GM19463 (cell line): ENCODE measurements at regions not wholly inside any gene's neighbourhood (a gene's known extent, or its start where the extent isn't known, plus 50 kb on each side); places are given as distances from the start of the nearest gene placed in this dataset.

Source experiments
- ATAC-seq: cut with Tn5 transposase; IDR thresholded peaks from one replicate; pipeline ENCODE4 v1.9.1; 2021; ENCODE audit warnings: mild to moderate bottlenecking, moderate library complexity; ENCODE audit not compliant: unreplicated experiment

- no peak for ATAC-seq
Measured at GRCh38 chr4:36704289-36704688, 422.9 kb downstream of the DTHD1 start.

GRCh38 chr4:36709991-36710390 lies 428.6 kb downstream of the DTHD1 start:
- ATAC-seq, result no peak

DNA sequence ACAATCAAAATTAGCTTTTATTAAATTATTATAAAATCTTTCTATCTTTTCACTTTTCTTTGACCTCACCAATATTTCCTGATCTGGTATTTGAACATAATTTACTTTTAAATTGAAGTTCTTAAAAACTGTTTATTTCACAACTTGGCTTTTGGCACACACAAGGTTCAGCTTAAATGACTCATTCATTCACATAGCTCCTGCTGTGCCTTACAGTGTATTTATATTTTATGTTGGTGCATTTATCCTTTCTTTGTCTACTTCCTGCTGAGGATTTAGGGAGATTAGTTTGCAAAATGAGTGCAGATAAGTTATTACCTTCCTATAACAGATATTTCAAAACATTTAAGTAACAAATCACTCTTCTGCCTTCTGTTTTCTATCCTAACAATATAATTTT lies 430.6 kb downstream of the DTHD1 start:
- no peak for ATAC-seq

- no peak for ATAC-seq
Measured at GRCh38 chr4:36716874-36717273, 435.5 kb downstream of the DTHD1 start.

DNA sequence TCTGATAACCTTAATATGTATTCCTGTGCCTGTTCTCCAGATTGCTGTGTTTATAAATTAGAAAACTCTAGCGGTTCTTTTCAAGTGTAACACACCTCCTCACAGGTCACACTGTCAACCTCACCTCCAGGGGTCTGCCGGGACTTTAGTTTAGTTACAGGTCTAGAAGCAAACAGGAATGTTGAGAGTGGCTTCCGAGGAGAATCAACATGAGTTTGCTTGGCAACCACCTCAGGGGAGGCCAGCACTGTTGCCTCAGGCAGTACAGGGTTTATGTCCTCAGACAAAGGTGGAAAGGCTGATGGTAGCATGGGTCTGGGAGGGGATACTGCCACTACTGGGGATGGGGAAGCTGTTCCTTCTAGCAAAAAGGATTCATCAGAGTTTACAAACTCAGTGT lies 438.0 kb downstream of the DTHD1 start:
- no peak for ATAC-seq

- no peak for ATAC-seq
Measured at GRCh38 chr4:36722986-36723385, 441.6 kb downstream of the DTHD1 start.

DNA sequence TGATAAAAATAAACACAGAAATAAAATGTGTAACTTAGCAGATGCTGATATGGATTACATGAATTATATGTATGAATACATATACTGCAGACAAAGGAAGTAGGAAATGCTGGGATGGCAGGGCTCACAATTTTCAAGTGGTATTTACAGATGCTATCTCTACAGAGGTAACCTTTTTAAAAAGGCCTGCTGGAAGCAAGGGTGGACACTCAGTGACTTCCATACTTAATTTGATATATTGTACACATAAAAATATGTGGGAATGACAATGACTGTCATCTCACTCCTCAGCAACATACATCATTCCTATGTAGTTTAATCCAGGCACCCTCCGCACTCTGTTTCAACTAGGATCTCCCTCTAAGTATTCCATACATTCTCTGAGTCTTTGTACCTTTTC lies 452.9 kb downstream of the DTHD1 start:
- ATAC-seq, result no peak

- ATAC-seq, result no peak
Measured at GRCh38 chr4:36737691-36738090, 456.3 kb downstream of the DTHD1 start.

- ATAC-seq, result no peak
Measured at GRCh38 chr4:36740796-36741310, 459.4 kb downstream of the DTHD1 start.

GRCh38 chr4:36747277-36748129 lies 466.1 kb downstream of the DTHD1 start:
- no peak for ATAC-seq

DNA sequence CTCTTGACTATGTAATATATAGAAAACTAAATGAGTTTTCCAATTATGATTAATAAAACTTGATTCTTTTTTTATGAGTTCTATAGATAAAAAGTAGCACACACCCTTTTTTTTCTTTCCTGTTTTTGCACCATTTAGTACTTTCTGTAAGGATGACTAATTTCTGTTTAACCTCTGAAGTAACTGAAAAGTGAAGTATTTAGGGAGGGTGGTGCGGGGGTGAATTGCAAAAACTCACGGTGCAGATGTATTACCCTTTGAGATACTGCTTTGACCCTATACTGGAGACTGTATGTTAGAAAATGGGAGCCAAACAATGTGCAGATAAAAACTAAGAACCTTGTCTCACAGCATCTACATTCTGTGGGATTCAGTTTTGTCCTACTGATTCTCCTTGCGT lies 471.6 kb downstream of the DTHD1 start:
- no peak for ATAC-seq

DNA sequence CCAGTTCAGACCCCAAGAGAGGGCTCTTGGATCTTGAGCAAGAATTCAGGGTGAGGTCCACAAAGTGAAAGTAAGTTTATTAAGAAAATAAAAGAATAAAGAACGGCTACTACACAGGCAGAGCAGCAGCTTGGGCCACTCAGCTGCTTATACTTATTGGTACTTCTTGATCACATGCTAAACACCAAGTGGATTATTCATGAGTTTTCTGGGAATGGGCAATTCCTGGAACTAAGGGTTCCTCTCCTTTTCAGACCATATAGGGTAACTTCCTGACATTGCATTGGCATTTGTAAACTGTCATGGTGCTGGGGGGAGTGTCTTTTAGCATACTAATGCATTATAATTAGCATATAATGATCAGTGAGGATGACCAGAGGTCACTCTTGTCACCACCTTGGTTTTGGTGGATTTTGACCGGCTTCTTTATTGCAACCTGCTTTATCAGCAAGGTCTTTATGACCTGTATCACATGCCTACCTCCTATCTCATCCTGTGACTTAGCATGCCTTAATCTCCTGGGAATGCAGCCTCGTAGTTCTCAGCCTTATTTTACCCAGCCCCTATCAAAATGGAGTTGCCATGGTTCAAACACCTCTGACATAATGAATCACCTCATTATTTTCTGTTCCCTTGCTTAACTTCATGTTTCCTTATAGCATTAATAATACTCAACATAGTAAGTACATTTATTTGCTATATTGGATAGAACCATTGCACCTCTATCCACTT lies 476.3 kb downstream of the DTHD1 start:
- ATAC-seq, result no peak

DNA sequence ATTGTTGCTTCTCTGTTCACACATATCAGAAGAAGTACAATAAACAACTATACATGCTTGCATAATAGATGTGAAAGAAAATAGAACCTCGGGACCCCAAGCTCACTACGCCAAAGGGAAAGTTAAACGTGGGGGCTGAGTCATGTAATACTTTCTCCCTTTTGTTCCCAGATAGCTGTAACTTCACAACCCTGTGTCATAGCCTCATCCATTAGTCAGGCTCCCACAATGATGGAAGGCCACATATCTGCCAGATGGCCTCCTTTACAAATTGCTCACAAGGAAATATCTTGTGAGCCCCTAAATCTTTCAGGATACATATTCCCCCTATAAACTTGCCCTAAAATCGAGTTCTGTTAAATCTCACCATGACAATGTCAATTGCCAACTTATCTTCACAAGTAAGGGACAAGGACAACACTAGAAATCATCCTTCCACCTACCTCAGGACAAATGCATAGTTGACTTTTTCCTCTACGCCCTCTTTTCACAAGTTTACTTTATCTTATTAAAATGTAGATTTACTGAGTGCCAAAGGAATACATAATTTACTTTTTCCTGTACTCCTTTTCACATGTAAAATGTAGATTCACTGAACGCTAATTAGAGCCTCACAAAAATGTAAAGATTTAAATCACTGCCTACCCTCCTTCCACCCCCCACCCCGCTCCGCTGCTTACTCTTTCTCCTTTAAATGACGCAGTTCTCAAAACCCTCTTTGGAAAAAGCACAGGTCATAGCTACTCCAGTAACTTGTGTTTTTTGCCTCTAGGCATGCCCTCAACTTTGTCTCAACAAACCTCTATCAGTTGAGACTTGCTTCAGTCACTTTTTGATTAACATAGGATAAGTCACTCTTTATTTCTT lies 477.1 kb downstream of the DTHD1 start:
- ATAC-seq, result no peak

DNA sequence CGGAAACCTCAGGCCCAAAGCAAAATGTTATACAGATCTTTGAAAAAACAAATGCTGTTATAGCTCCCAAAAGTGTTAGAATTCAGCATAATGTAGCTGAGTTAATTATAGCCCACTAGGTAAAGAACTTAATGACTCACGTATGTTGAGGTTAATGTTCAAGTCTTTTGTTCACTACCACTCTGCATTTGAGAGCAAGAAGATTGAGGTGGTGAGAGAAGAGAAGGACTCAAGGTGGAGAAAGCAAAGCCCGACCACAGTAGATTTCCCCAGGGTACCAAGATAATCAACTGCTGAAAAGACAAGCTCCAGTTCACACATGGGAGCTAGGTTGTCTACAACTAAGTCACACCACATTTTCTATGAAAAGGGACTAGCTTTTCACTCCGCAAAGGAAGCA lies 480.2 kb downstream of the DTHD1 start:
- ATAC-seq, result no peak

DNA sequence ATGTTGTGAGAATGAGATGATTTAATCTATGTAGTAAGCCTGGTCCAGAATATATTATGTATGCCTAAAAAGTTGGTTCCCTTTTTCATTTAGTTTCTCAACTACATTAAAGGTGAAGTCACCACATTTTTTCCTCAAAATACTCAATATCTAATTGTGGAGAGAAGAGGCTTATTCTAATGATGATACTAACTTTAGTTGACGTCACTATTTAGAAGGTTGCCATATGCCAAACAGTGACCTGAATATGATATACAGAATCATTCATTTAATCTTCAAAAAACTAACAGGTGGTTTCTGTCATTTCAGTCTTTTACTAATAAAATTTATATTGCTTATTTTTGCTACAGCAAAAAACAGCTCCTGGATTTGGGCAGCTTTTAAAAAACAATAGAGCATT lies 480.7 kb upstream of the NWD2 start:
- no peak for ATAC-seq

DNA sequence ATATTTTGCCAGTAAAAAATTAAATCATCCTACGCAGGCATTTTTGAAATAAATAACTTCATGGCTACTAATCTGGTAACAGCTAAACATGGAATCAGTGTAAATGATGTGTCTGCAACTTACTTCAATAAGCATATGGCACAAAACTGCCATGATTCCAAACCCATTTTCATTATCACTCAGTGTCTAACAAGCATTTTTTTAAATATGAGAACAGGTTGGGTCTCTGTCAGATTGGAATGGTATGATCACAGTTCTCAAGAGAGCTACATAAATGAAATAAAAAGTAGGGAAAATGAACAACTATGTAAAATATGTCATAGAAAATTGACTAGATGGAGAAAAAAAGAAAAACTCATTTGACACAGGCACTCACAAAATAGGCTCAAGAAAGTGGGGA lies 476.9 kb upstream of the NWD2 start:
- no peak for ATAC-seq

DNA sequence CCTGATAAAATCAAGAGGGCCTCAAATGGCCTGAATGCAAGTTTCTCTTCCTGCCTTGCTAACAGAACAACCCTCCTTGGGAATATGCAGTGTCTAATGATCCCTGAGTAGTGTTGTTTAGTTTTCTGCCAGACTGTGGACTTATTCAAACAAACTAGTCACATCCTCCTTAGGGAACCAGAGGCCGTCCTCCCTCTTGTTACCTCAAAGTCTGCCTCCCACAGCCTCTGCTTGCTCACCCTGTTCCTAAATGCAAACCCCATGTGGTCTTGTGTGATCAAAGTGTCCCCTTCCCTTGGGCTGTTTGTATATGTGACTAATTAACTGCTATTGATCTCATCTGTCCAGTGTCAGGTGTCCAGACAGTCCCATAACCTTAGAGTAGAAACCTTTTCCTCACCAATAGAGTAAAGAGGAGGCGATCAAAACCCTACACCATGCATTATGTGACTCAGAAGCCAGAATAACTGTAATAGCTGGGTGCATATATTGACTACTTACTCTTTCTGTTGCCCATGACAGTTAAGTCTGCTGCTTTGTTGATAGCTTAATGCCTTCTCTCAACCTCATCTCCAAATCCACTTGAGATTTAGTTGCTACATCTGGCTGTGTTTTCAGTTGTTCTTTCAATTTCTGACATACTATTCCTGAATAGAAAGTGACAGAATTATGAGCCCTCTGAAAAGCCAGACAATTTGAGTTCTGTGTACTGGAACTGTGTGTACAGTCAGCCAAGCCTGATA lies 473.0 kb upstream of the NWD2 start:
- peak; percentile 35 for ATAC-seq

DNA sequence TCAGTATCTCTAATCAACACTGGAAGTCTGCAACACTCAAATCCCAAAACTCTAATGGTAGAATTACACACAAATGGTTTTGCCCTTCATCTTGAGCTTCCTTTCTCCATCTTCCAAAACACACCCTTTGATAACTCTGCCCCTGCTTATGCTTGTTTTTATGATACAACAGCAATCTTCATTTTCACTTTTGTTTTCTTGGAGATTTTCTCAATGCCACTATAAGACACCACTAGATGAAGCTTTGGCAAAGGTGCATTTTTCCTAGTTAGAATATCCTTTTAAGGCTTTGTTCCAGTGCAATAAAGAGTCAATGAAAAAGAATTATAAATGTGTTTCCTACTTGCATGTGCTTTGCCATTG lies 472.4 kb upstream of the NWD2 start:
- peak; percentile 45 for ATAC-seq

- no peak for ATAC-seq
Measured at GRCh38 chr4:36773467-36773866, 471.1 kb upstream of the NWD2 start.

DNA sequence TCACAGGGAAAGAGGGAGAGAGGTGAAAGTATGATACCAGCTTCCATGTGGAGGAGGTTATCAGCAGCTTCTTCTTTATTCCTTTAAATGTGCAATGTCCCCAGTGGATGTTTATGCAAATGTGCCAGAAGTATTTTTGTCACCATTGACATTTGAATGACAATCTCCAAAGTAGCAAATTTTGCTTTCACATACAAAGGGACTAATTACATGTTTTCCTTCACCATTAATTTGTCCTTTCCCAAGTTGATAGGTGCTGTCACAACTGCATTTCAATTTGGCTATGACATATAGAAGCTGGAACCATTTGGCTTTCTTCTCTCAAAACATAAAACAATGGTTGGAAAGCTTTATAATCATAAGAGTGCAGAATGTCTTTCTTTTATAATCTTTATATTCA lies 469.0 kb upstream of the NWD2 start:
- no peak for ATAC-seq

DNA sequence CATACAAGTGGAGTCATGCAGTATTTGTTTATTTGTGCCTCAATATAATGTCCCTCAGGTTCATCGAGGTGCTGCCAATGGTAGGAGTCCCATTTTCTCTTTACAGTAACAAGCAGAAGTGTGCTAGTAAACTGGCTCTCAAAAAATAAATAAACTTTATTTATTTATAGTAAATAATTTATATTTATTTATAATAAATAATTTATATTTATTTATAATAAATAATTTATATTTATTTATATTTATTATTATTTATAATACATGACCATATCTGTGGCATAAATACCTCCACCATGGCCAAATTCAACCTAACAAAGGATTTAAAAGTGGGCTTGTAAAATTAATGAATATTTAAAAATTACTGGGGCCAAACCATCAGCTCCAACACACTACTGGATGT lies 464.9 kb upstream of the NWD2 start:
- ATAC-seq, result no peak
